HCT116 (cell line): ENCODE measurements at regions not wholly inside any gene's neighbourhood (a gene's known extent, or its start where the extent isn't known, plus 50 kb on each side); places are given as distances from the start of the nearest gene placed in this dataset.

Source experiments
- CBX3 ChIP-seq: IDR thresholded peaks from 2 replicates; pipeline ENCODE4 v1.6.1; 2012; ENCODE audit warnings: low read depth
- EZH2 ChIP-seq: fragments of 200-600 bp; sonication (generic); IDR thresholded peaks from 2 replicates; pipeline ENCODE4 v1.6.1; 2017; ENCODE audit warnings: antibody characterized with exemption, mixed run types
- EZH2phosphoT487 ChIP-seq: fragments of 200-600 bp; IDR thresholded peaks from 2 replicates; pipeline ENCODE4 v1.6.1; 2018; ENCODE audit warnings: antibody characterized with exemption, borderline replicate concordance
- JUND ChIP-seq: IDR thresholded peaks from 2 replicates; pipeline ENCODE4 v1.6.1; 2012
- REST ChIP-seq: IDR thresholded peaks from 2 replicates; pipeline ENCODE4 v1.6.1; 2012; ENCODE audit warnings: low read depth
- SP1 ChIP-seq: IDR thresholded peaks from 2 replicates; pipeline ENCODE4 v1.6.1; 2012; ENCODE audit warnings: low read depth
- TF ChIP-seq, protein P1 (sequence below), 3 experiments: fragments of 200-600 bp in 1 of 3; sonication (generic) in 1 of 3; IDR thresholded peaks in 2 of 3; conservative IDR thresholded peaks in 1 of 3; 2 replicates each; pipeline ENCODE4 v1.5.1; 2012 to 2017; ENCODE audit warnings: low read depth in 2 of 3, low read length in 2 of 3, antibody characterized with exemption in 1 of 3, borderline replicate concordance in 1 of 3, control low read depth in 1 of 3, mild to moderate bottlenecking in 1 of 3, mixed read lengths in 1 of 3, mixed run types in 1 of 3, moderate library complexity in 1 of 3; ENCODE audit not compliant: insufficient read depth in 1 of 3
- TF ChIP-seq, protein P2 (sequence below): IDR thresholded peaks from 2 replicates; pipeline ENCODE4 v1.6.1; 2012

DNA sequence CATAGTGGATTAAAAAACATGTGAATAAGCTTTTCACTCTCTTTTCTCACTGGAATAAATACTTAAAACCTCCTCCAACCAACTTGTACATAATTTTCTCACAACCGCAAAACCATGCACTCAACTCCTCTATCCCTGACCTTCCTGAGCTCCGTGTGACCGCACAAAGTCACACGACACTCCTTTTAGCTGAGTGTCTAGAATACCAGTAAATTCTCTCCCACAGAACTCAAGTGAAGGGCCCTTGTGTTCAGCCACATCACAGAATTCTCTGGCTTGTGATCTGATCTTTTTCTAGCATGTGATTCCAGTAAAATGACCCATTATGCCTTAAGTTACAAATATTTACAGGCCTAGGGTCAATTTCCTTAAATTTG lies 91.2 kb upstream of the ARL4C start:
- TF ChIP-seq, protein P1, sequence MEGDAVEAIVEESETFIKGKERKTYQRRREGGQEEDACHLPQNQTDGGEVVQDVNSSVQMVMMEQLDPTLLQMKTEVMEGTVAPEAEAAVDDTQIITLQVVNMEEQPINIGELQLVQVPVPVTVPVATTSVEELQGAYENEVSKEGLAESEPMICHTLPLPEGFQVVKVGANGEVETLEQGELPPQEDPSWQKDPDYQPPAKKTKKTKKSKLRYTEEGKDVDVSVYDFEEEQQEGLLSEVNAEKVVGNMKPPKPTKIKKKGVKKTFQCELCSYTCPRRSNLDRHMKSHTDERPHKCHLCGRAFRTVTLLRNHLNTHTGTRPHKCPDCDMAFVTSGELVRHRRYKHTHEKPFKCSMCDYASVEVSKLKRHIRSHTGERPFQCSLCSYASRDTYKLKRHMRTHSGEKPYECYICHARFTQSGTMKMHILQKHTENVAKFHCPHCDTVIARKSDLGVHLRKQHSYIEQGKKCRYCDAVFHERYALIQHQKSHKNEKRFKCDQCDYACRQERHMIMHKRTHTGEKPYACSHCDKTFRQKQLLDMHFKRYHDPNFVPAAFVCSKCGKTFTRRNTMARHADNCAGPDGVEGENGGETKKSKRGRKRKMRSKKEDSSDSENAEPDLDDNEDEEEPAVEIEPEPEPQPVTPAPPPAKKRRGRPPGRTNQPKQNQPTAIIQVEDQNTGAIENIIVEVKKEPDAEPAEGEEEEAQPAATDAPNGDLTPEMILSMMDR (IDR thresholded peaks at IDR 0.05 in 2 of 3, conservative IDR thresholded peaks at IDR 0.05 in 1 of 3; ENCODE audit: borderline replicate concordance in 1 of 3, insufficient read depth in 1 of 3, low read depth in 2 of 3, low read length in 2 of 3), result no peak
- TF ChIP-seq CBX3, result no peak
- TF ChIP-seq SP1, result no peak
- no peak for TF ChIP-seq EZH2
- TF ChIP-seq, protein P2, sequence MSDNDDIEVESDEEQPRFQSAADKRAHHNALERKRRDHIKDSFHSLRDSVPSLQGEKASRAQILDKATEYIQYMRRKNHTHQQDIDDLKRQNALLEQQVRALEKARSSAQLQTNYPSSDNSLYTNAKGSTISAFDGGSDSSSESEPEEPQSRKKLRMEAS, result no peak
- TF ChIP-seq REST, result no peak
- TF ChIP-seq EZH2phosphoT487, result no peak
- TF ChIP-seq JUND, result no peak
